ENCODE measurements at regions not wholly inside any gene's neighbourhood (a gene's known extent, or its start where the extent isn't known, plus 50 kb on each side); places are given as distances from the start of the nearest gene placed in this dataset.

DNA sequence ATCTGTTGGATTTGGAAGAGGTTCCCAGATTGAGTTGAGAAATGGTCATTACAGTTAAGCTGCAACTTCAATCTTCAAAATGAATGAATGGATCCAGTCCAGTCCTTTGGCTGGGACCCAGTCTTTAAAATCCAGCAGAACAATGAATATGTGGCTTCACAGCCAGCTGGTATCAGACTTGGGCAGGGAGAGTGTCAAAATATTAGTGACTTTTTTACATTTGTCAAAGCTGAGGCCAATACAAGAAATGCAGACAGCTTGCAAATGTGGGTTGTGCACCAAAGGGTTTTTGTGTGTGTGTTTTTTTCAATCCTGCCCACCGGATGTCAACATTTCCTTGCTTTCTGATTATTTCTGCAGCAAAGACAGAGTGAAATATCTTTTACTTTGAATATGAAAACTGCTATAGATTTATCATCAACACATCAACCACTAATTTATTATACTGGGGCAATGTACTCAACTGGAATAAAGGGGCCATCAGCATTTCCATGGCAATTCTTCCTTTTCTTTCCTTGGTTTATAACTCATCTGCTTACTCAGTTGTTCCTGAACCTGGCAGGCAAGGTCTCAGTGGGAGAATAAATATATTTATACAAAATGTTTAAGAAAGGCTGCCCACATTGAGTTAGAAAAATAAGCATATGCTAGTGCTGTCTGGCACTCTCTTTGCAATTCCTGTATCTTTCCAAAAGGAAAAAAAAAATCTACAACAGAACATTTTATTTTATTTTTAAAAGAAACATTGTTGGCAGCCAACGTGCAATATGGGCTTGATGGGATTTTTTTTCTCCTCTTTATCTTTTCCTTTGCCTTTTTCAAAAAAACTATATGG lies 491.6 kb upstream of the C1orf87 start:
- no peak for DNase-seq
- TF ChIP-seq CTCF (IDR thresholded peaks at IDR 0.05) = no peak
- Histone ChIP-seq H3K36me3 (ENCODE audit: insufficient read depth in 1 of 2, low read depth in 1 of 2) (no peaks in the 10 kb centered on the region), H3K27me3 (ENCODE audit: insufficient read depth in 3 of 3, low read length in 2 of 3) (no peaks in the 10 kb centered on the region), H3K4me1 (no peaks in the 10 kb centered on the region), H3K27ac (no peak overlapping the region), H3K9me3 (no peaks in the 10 kb centered on the region), H3K4me3 (no peak overlapping the region)
- WGBS, 3 donors = 19 to 31% (median 22%) methylated on average over 2 of the region's 2 CpGs
- intact Hi-C loops (cut with DNase I) = no loop called here
- ATAC-seq = no peak

DNA sequence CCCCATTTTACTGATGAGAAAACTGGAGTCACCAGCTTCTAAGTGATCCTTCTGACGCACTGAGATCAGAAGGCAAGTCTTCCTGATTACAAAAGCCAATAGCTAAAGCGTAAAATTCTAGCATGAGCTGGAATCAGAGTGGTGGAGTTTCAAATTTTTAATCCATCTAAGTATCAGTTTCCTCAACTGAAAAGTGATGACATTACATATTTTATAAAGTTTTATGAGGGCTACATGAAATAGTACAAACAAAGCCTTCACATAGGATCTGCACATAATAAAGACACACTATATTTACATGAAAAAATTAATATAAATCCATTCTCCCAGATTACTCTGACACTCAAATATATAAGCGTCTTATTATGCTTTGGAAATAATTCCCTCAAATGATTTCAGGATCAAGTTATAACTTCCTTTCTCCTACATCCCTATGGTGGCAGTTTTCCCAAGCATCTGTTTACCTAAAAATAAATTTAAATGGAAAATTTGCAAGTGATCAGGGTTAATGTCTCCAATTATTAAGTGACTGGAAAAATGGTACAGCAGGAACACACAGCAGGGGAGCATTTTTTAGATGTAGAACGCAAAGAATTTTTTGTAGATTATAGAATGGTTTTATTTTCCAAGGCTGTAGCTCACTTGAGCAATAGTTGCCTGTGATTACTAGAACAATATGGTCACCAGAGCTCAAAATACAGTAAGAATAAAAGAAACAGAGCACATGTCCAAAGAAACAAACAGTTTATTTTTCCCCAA lies 490.4 kb upstream of the C1orf87 start:
- no peak overlapping the region for H3K4me3 ChIP-seq
- ATAC-seq (no peak), DNase-seq (no peak)
- no peak overlapping the region for H3K27ac ChIP-seq
- H3K9me3 ChIP-seq = no peaks in the 10 kb centered on the region
- WGBS, 3 donors = 57 to 68% (median 60%) methylated on average over 4 of the region's 4 CpGs
- TF ChIP-seq CTCF (IDR thresholded peaks at IDR 0.05) = no peak
- no peaks in the 10 kb centered on the region for H3K36me3 ChIP-seq (ENCODE audit: insufficient read depth in 1 of 2, low read depth in 1 of 2)
- H3K27me3 ChIP-seq (ENCODE audit: insufficient read depth in 3 of 3, low read length in 2 of 3) = no peaks in the 10 kb centered on the region
- intact Hi-C loops (cut with DNase I) = no loop called here
- H3K4me1 ChIP-seq = no peaks in the 10 kb centered on the region

GRCh38 chr1:60562740-60563139 lies 489.2 kb upstream of the C1orf87 start:
- no peaks in the 10 kb centered on the region for H3K27me3 ChIP-seq (ENCODE audit: insufficient read depth in 3 of 3, low read length in 2 of 3)
- no peak for TF ChIP-seq CTCF (IDR thresholded peaks at IDR 0.05)
- intact Hi-C loops (cut with DNase I) = no loop called here
- H3K27ac ChIP-seq = no peak overlapping the region
- no peak overlapping the region for H3K4me3 ChIP-seq
- ATAC-seq (no peak), DNase-seq (no peak)
- H3K9me3 ChIP-seq = no peaks in the 10 kb centered on the region
- WGBS, 3 donors = 59 to 79% (median 63%) methylated on average over 5 of the region's 5 CpGs
- no peaks in the 10 kb centered on the region for H3K36me3 ChIP-seq (ENCODE audit: insufficient read depth in 1 of 2, low read depth in 1 of 2)
- no peaks in the 10 kb centered on the region for H3K4me1 ChIP-seq

GRCh38 chr1:60560701-60561100 lies 487.1 kb upstream of the C1orf87 start:
- no peak overlapping the region for H3K27ac ChIP-seq
- WGBS, 3 donors = 97% methylated on average over 3 of the region's 3 CpGs
- H3K9me3 ChIP-seq = no peaks in the 10 kb centered on the region
- no peak for TF ChIP-seq CTCF (IDR thresholded peaks at IDR 0.05)
- DNase-seq (no peak), ATAC-seq (no peak)
- intact Hi-C loops (cut with DNase I) = no loop called here
- no peaks in the 10 kb centered on the region for H3K4me1 ChIP-seq
- H3K4me3 ChIP-seq = no peak overlapping the region
- no peaks in the 10 kb centered on the region for H3K27me3 ChIP-seq (ENCODE audit: insufficient read depth in 3 of 3, low read length in 2 of 3)
- no peaks in the 10 kb centered on the region for H3K36me3 ChIP-seq (ENCODE audit: insufficient read depth in 1 of 2, low read depth in 1 of 2)

Measured in psoas muscle (tissue), 7 donors.